ENCODE measurements at regions not wholly inside any gene's neighbourhood (a gene's known extent, or its start where the extent isn't known, plus 50 kb on each side); places are given as distances from the start of the nearest gene placed in this dataset.

GRCh38 chrX:140917354-140918115 is 84.9 kb upstream of the SPANXB1 start:
- POLR2A ChIA-PET: no interaction called here

GRCh38 chrX:140918398-140919038 is 83.9 kb upstream of the SPANXB1 start:
- H2AFZ ChIP-seq (ENCODE audit: low read length): peak overlapping the region; percentile 77; the same call in 1 of the 2 replicates
- ChIA-PET CTCF (ENCODE audit: unreplicated experiment) (interaction anchor here (0.6 kb wide), 1 partner anchor 152 kb away, joined by 5 read pairs; no protein-coding TSS in a partner anchor), POLR2A (no interaction called here)
- peak; percentile 71 for DNase-seq (ENCODE audit: low spot score)
- H3K36me3 ChIP-seq (ENCODE audit: insufficient read depth, low read length): no peaks in the 10 kb centered on the region
- no peaks in the 10 kb centered on the region for H4K20me1 ChIP-seq (ENCODE audit: insufficient read depth, low read length)
- intact Hi-C loops (cut with micrococcal nuclease; ENCODE audit: unreplicated experiment): loop anchor here (5.0 kb wide), 1 partner anchor 96 kb away; no protein-coding TSS in a partner anchor
- no peak overlapping the region for H3K4me2 ChIP-seq (ENCODE audit: low read length)
- no peak overlapping the region for H3K4me3 ChIP-seq (ENCODE audit: low read depth, low read length, poor library complexity, severe bottlenecking)
- no TSS peak for BruUV-seq (replicated peaks)
- no peak overlapping the region for H3K27ac ChIP-seq (ENCODE audit: low read depth, low read length, poor library complexity, severe bottlenecking)
- TF ChIP-seq EZH2phosphoT487 (IDR thresholded peaks at IDR 0.05; ENCODE audit: borderline replicate concordance, low read depth, low read length): no peak
- TF ChIP-seq CTCF (conservative IDR thresholded peaks at IDR 0.05; ENCODE audit: low read length): peak; percentile 87
- H3K9me2 ChIP-seq (ENCODE audit: insufficient read depth, low read length): no peaks in the 10 kb centered on the region
- no peaks in the 10 kb centered on the region for H3K4me1 ChIP-seq (ENCODE audit: insufficient read depth, low read length, poor library complexity, severe bottlenecking)
- H3K9me3 ChIP-seq (ENCODE audit: low read length): no peaks in the 10 kb centered on the region
- no peaks in the 10 kb centered on the region for H3K79me2 ChIP-seq (ENCODE audit: insufficient read depth, low read depth, low read length)

More at GRCh38 chrX:140917354-140918115, 84.9 kb upstream of the SPANXB1 start:
- CTCF ChIA-PET (ENCODE audit: unreplicated experiment): interaction anchor here (0.6 kb wide), 1 partner anchor 151 kb away, joined by 5 read pairs; no protein-coding TSS in a partner anchor
- H3K79me2 ChIP-seq (ENCODE audit: insufficient read depth, low read depth, low read length): no peaks in the 10 kb centered on the region
- TF ChIP-seq CTCF (conservative IDR thresholded peaks at IDR 0.05; ENCODE audit: low read length) (no peak), EZH2phosphoT487 (IDR thresholded peaks at IDR 0.05; ENCODE audit: borderline replicate concordance, low read depth, low read length) (no peak)
- H4K20me1 ChIP-seq (ENCODE audit: insufficient read depth, low read length): no peaks in the 10 kb centered on the region
- H2AFZ ChIP-seq (ENCODE audit: low read length): peak overlapping the region; percentile 77; the same call in 1 of the 2 replicates
- no peak overlapping the region for H3K4me3 ChIP-seq (ENCODE audit: low read depth, low read length, poor library complexity, severe bottlenecking)
- H3K4me1 ChIP-seq (ENCODE audit: insufficient read depth, low read length, poor library complexity, severe bottlenecking): no peaks in the 10 kb centered on the region
- intact Hi-C loops (cut with micrococcal nuclease; ENCODE audit: unreplicated experiment): loop anchor here (5.0 kb wide), 1 partner anchor 95 kb away; no protein-coding TSS in a partner anchor
- no peak for DNase-seq (ENCODE audit: low spot score)
- H3K9me2 ChIP-seq (ENCODE audit: insufficient read depth, low read length): no peaks in the 10 kb centered on the region
- no peak overlapping the region for H3K4me2 ChIP-seq (ENCODE audit: low read length)
- BruUV-seq (replicated peaks): no TSS peak
- no peaks in the 10 kb centered on the region for H3K36me3 ChIP-seq (ENCODE audit: insufficient read depth, low read length)
- no peak overlapping the region for H3K27ac ChIP-seq (ENCODE audit: low read depth, low read length, poor library complexity, severe bottlenecking)
- H3K9me3 ChIP-seq (ENCODE audit: low read length): no peaks in the 10 kb centered on the region

Measured in OCI-LY7 (cell line).